ENCODE measurements at regions not wholly inside any gene's neighbourhood (a gene's known extent, or its start where the extent isn't known, plus 50 kb on each side); places are given as distances from the start of the nearest gene placed in this dataset.

DNA sequence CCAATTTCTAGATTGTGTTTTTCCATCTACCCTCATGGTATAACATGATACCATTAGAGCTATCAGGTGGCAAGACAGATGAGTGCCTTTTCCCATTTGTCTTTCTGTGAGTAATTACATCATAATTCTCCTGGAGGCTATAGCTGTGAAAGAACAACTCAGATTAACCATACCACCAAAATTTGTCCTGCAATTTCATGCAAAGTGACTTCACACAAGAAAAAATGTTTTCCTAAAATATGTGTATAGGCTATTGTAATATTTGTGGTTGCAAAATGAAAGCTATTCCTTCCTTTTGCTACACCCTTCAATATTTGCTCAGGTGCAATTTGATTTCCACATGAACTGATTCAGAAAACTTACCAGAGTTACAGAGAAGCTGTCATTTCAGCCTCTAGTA is 547.7 kb upstream of the ID4 start:
- no peaks in the 10 kb centered on the region for H4K20me1 ChIP-seq (replicated peaks; ENCODE audit: control insufficient read depth, insufficient read depth, low read length)
- no peak overlapping the region for H3K9ac ChIP-seq (ENCODE audit: insufficient read depth in 1 of 2, low read depth in 2 of 2, low read length in 2 of 2)
- H3K4me2 ChIP-seq (ENCODE audit: insufficient read depth, low read length): no peak overlapping the region
- H2AFZ ChIP-seq (ENCODE audit: low read depth, low read length): no peak overlapping the region
- DNase-seq (ENCODE audit: extremely low read depth in 1 of 4, low spot score in 3 of 4) (no peak), FAIRE-seq (no peak), ATAC-seq (no peak)
- H3K27me3 ChIP-seq (ENCODE audit: control insufficient read depth in 2 of 2, insufficient read depth in 2 of 2, low read length in 2 of 2): no peaks in the 10 kb centered on the region
- H3K9me3 ChIP-seq (replicated peaks; ENCODE audit: control insufficient read depth, insufficient read depth, low read depth, low read length): no peaks in the 10 kb centered on the region; the same call in 1 of the 2 replicates
- BruUV-seq (replicated peaks): no TSS peak
- ChIA-PET CTCF (ENCODE audit: low intra/inter-chr PET ratio) (no interaction called here), POLR2A (no interaction called here)
- in situ Hi-C loops (cut with MboI): no loop called here
- H3K36me3 ChIP-seq (ENCODE audit: control insufficient read depth, insufficient read depth, low read length): no peaks in the 10 kb centered on the region
- no peaks in the 10 kb centered on the region for H3K4me1 ChIP-seq (replicated peaks in 1 of 2; ENCODE audit: control insufficient read depth in 2 of 2, insufficient read depth in 2 of 2, low read length in 2 of 2)
- intact Hi-C loops (cut with micrococcal nuclease): no loop called here
- H3K9me1 ChIP-seq (ENCODE audit: control insufficient read depth, insufficient read depth, low read length): no peaks in the 10 kb centered on the region
- no peaks in the 10 kb centered on the region for H3K79me2 ChIP-seq (ENCODE audit: control insufficient read depth, insufficient read depth, low read length)
- H3K4me3 ChIP-seq: no peak overlapping the region
- H3K27ac ChIP-seq (ENCODE audit: extremely low read depth, low read depth, low read length): no peak overlapping the region
- TF ChIP-seq KAT2B (IDR thresholded peaks at IDR 0.05; ENCODE audit: low read depth, low read length) (no peak), ZNF24 (IDR thresholded peaks at IDR 0.05) (no peak), ZNF197 (CRISPR knock-in tag; IDR thresholded peaks at IDR 0.05; ENCODE audit: low read depth) (no peak), ZNF324 (CRISPR knock-in tag; IDR thresholded peaks at IDR 0.05) (no peak), ZNF41 (CRISPR knock-in tag; conservative IDR thresholded peaks at IDR 0.05) (no peak), PHF20 (IDR thresholded peaks at IDR 0.05; ENCODE audit: partially characterized antibody) (no peak), SMARCA4 (IDR thresholded peaks at IDR 0.05) (no peak)

DNA sequence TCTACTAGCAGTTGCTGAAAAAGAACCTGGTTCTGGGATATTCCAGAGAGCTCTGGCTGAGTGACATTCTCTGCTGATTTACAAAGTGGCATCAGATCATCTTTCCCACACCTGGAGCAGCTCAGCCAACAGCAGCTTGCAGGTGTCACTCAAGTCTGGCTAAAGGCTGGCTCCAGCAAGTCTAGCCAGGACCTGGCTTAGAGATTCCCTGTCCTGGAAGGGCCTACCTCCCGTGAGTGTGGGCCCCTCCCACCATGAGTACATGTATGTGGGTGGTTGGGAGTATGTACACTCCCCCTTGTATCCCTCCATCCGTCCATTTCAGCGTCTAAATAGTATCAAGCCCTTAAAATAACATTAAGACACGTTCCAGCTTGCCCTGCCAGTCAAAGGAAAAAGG is 539.3 kb upstream of the ID4 start:
- no peaks in the 10 kb centered on the region for H3K36me3 ChIP-seq (ENCODE audit: control insufficient read depth, insufficient read depth, low read length)
- H3K4me3 ChIP-seq: no peak overlapping the region
- ChIA-PET CTCF (ENCODE audit: low intra/inter-chr PET ratio) (no interaction called here), POLR2A (no interaction called here)
- BruUV-seq (replicated peaks): no TSS peak
- no peaks in the 10 kb centered on the region for H4K20me1 ChIP-seq (replicated peaks; ENCODE audit: control insufficient read depth, insufficient read depth, low read length)
- TF ChIP-seq CREBBP (IDR thresholded peaks at IDR 0.05; ENCODE audit: low read depth, low read length) (no peak), ZNF699 (CRISPR knock-in tag; IDR thresholded peaks at IDR 0.05; ENCODE audit: insufficient replicate concordance) (no peak), FOXM1 (IDR thresholded peaks at IDR 0.05; ENCODE audit: low read depth) (no peak), FOXM1 (CRISPR knock-in tag; IDR thresholded peaks at IDR 0.05; ENCODE audit: low read depth) (no peak), BMI1 (IDR thresholded peaks at IDR 0.05; ENCODE audit: low read length) (no peak), RBBP5 (IDR thresholded peaks at IDR 0.05; ENCODE audit: borderline replicate concordance, insufficient read depth, low read length, poor library complexity, severe bottlenecking) (no peak), CREM (IDR thresholded peaks at IDR 0.05; ENCODE audit: low read depth) (no peak), RHOXF2B (CRISPR knock-in tag; conservative IDR thresholded peaks at IDR 0.05) (no peak), ZNF175 (CRISPR knock-in tag; IDR thresholded peaks at IDR 0.05; ENCODE audit: low read depth) (no peak), PRMT5 (CRISPR knock-in tag; IDR thresholded peaks at IDR 0.05) (no peak), MEF2A (IDR thresholded peaks at IDR 0.05; ENCODE audit: control insufficient read depth, low read depth, low read length) (no peak), MYBL2 (IDR thresholded peaks at IDR 0.05; ENCODE audit: low read depth) (no peak), MYBL2 (CRISPR knock-in tag; IDR thresholded peaks at IDR 0.05; ENCODE audit: borderline replicate concordance) (no peak)
- TF ChIP-seq, protein P1, sequence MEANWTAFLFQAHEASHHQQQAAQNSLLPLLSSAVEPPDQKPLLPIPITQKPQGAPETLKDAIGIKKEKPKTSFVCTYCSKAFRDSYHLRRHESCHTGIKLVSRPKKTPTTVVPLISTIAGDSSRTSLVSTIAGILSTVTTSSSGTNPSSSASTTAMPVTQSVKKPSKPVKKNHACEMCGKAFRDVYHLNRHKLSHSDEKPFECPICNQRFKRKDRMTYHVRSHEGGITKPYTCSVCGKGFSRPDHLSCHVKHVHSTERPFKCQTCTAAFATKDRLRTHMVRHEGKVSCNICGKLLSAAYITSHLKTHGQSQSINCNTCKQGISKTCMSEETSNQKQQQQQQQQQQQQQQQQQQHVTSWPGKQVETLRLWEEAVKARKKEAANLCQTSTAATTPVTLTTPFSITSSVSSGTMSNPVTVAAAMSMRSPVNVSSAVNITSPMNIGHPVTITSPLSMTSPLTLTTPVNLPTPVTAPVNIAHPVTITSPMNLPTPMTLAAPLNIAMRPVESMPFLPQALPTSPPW (CRISPR knock-in tag; IDR thresholded peaks at IDR 0.05): no peak
- H3K9me1 ChIP-seq (ENCODE audit: control insufficient read depth, insufficient read depth, low read length): no peaks in the 10 kb centered on the region
- in situ Hi-C loops (cut with MboI) (no loop called here), intact Hi-C loops (cut with micrococcal nuclease) (no loop called here)
- H2AFZ ChIP-seq (ENCODE audit: low read depth, low read length): no peak overlapping the region
- no peaks in the 10 kb centered on the region for H3K4me1 ChIP-seq (replicated peaks in 1 of 2; ENCODE audit: control insufficient read depth in 2 of 2, insufficient read depth in 2 of 2, low read length in 2 of 2)
- H3K9me3 ChIP-seq (replicated peaks; ENCODE audit: control insufficient read depth, insufficient read depth, low read depth, low read length): no peaks in the 10 kb centered on the region; the same call in 1 of the 2 replicates
- FAIRE-seq (no peak), ATAC-seq (no peak), DNase-seq (ENCODE audit: extremely low read depth in 1 of 4, low spot score in 3 of 4) (no peak)
- no peak overlapping the region for H3K4me2 ChIP-seq (ENCODE audit: insufficient read depth, low read length)
- WGBS (ENCODE audit: insufficient coverage, low coverage, missing lambda C conversion rate): 0% methylated on average over 4 of the region's 4 CpGs
- no peaks in the 10 kb centered on the region for H3K79me2 ChIP-seq (ENCODE audit: control insufficient read depth, insufficient read depth, low read length)
- H3K9ac ChIP-seq (ENCODE audit: insufficient read depth in 1 of 2, low read depth in 2 of 2, low read length in 2 of 2): no peak overlapping the region
- no peak overlapping the region for H3K27ac ChIP-seq (ENCODE audit: extremely low read depth, low read depth, low read length)
- no peaks in the 10 kb centered on the region for H3K27me3 ChIP-seq (ENCODE audit: control insufficient read depth in 2 of 2, insufficient read depth in 2 of 2, low read length in 2 of 2)
